ENCODE measurements at regions not wholly inside any gene's neighbourhood (a gene's known extent, or its start where the extent isn't known, plus 50 kb on each side); places are given as distances from the start of the nearest gene placed in this dataset.

GRCh38 chrX:33974676-33975075, 157.4 kb downstream of the FAM47A start:
- TF ChIP-seq POLR2A (IDR thresholded peaks at IDR 0.05) (no peak), CTCF (IDR thresholded peaks at IDR 0.05 in 8 of 11, conservative IDR thresholded peaks at IDR 0.05 in 3 of 11) (no peak), POLR2AphosphoS5 (IDR thresholded peaks at IDR 0.05) (no peak)

Measured in spleen (tissue), 7 donors.